Keratinocyte (primary cell): ENCODE measurements at regions not wholly inside any gene's neighbourhood (a gene's known extent, or its start where the extent isn't known, plus 50 kb on each side); places are given as distances from the start of the nearest gene placed in this dataset.

Experiments used
- CTCF ChIP-seq, 3 experiments: IDR thresholded peaks in 1 of 3; conservative IDR thresholded peaks in 1 of 3; optimal IDR thresholded peaks in 1 of 3; 2 replicates in 2 of 3; 3 replicates in 1 of 3; pipeline versions ENCODE3 to v1.5.1; 2011; ENCODE audit warnings: low read length in 3 of 3, mild to moderate bottlenecking in 3 of 3, moderate library complexity in 2 of 3, control low read depth in 1 of 3, inconsistent platforms in 1 of 3; ENCODE audit not compliant: insufficient read depth in 2 of 3; ENCODE audit errors: extremely low read depth in 1 of 3
- EZH2 ChIP-seq: IDR thresholded peaks from one replicate; pipeline ENCODE4 v1.6.1; 2012; ENCODE audit warnings: inconsistent platforms, mild to moderate bottlenecking, low read length, moderate library complexity

- TF ChIP-seq CTCF (optimal IDR thresholded peaks at IDR 0.05 in 1 of 3, IDR thresholded peaks at IDR 0.05 in 1 of 3, conservative IDR thresholded peaks at IDR 0.05 in 1 of 3; ENCODE audit: extremely low read depth in 1 of 3, insufficient read depth in 2 of 3, low read length in 3 of 3) (no peak), EZH2 (no peak)
Measured at GRCh38 chr3:55164191-55164590, 236.3 kb upstream of the LRTM1 start.
